MM.1S (cell line): ENCODE measurements at regions not wholly inside any gene's neighbourhood (a gene's known extent, or its start where the extent isn't known, plus 50 kb on each side); places are given as distances from the start of the nearest gene placed in this dataset.

ENCODE experiments used
- EZH2 ChIP-seq: fragments of 300-600 bp; sonication (generic); optimal IDR thresholded peaks from 2 replicates; pipeline ENCODE3; 2017; ENCODE audit warnings: low read depth, mild to moderate bottlenecking, antibody characterized with exemption, low read length, mixed read lengths
- EZH2phosphoT487 ChIP-seq: fragments of 300-600 bp; sonication (generic); IDR thresholded peaks from 2 replicates; pipeline ENCODE4 v1.6.1; 2018; ENCODE audit warnings: antibody characterized with exemption, low read length
- TF ChIP-seq, protein P1 (sequence below): fragments of 300-600 bp; sonication (generic); IDR thresholded peaks from 2 replicates; pipeline ENCODE4 v1.5.1; 2016; ENCODE audit warnings: antibody characterized with exemption, low read length, mixed read lengths

GRCh38 chr17:53490447-53490968 is 332.2 kb upstream of the KIF2B start:
- TF ChIP-seq, protein P1, sequence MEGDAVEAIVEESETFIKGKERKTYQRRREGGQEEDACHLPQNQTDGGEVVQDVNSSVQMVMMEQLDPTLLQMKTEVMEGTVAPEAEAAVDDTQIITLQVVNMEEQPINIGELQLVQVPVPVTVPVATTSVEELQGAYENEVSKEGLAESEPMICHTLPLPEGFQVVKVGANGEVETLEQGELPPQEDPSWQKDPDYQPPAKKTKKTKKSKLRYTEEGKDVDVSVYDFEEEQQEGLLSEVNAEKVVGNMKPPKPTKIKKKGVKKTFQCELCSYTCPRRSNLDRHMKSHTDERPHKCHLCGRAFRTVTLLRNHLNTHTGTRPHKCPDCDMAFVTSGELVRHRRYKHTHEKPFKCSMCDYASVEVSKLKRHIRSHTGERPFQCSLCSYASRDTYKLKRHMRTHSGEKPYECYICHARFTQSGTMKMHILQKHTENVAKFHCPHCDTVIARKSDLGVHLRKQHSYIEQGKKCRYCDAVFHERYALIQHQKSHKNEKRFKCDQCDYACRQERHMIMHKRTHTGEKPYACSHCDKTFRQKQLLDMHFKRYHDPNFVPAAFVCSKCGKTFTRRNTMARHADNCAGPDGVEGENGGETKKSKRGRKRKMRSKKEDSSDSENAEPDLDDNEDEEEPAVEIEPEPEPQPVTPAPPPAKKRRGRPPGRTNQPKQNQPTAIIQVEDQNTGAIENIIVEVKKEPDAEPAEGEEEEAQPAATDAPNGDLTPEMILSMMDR, result no peak
- TF ChIP-seq EZH2 (no peak), EZH2phosphoT487 (no peak)
